Urinary bladder (tissue), 3 donors: ENCODE measurements at regions not wholly inside any gene's neighbourhood (a gene's known extent, or its start where the extent isn't known, plus 50 kb on each side); places are given as distances from the start of the nearest gene placed in this dataset.

ENCODE experiments used
- DNase-seq: peaks from one replicate; pipeline ENCODE4 v3.0.0-alpha.2; 2015; ENCODE audit errors: extremely low spot score
- H3K27ac ChIP-seq: one replicate; pipeline ENCODE4 v1.5.1; 2013; ENCODE audit warnings: low read depth, mild to moderate bottlenecking, moderate library complexity
- H3K36me3 ChIP-seq: one replicate; pipeline ENCODE4 v1.6.1; 2013; ENCODE audit warnings: mild to moderate bottlenecking, moderate library complexity; ENCODE audit not compliant: insufficient read depth
- H3K4me1 ChIP-seq: one replicate; pipeline ENCODE4 v1.6.1; 2013; ENCODE audit warnings: mild to moderate bottlenecking, moderate library complexity; ENCODE audit not compliant: insufficient read depth
- H3K4me3 ChIP-seq: one replicate; pipeline ENCODE4 v1.5.1; 2013; ENCODE audit warnings: low read depth, low read length
- WGBS: extraction: QIAGEN DNeasy Blood & Tissue Kit; methylation state at CpG from one replicate; pipeline ENCODE4 v1.1.7; 2013; 5-methylcytosine and 5-hydroxymethylcytosine counted together
- donor health status: healthy with polysubstance abuse.
- donor health status: healthy.

- Histone ChIP-seq H3K4me3 (no peak overlapping the region), H3K4me1 (no peaks in the 10 kb centered on the region), H3K36me3 (no peaks in the 10 kb centered on the region), H3K27ac (no peak overlapping the region)
- no peak for DNase-seq
- 60% methylated on average over 2 of the region's 2 CpGs for WGBS
Observed at GRCh38 chr11:104340590-104340989, 176.6 kb upstream of the PDGFD start.

GRCh38 chr11:104339380-104339831, 175.5 kb upstream of the PDGFD start:
- H3K36me3 ChIP-seq, result no peaks in the 10 kb centered on the region
- 95% methylated on average over 10 of the region's 10 CpGs for WGBS
- no peak overlapping the region for H3K27ac ChIP-seq
- no peak overlapping the region for H3K4me3 ChIP-seq
- DNase-seq, result no peak
- H3K4me1 ChIP-seq, result no peaks in the 10 kb centered on the region

- Histone ChIP-seq H3K27ac (no peak overlapping the region), H3K4me1 (no peaks in the 10 kb centered on the region), H3K36me3 (no peaks in the 10 kb centered on the region), H3K4me3 (no peak overlapping the region)
- DNase-seq, result no peak
- WGBS, result 82% methylated on average over 1 of the region's 1 CpG
Observed at GRCh38 chr11:104338186-104338585, 174.2 kb upstream of the PDGFD start.

DNA sequence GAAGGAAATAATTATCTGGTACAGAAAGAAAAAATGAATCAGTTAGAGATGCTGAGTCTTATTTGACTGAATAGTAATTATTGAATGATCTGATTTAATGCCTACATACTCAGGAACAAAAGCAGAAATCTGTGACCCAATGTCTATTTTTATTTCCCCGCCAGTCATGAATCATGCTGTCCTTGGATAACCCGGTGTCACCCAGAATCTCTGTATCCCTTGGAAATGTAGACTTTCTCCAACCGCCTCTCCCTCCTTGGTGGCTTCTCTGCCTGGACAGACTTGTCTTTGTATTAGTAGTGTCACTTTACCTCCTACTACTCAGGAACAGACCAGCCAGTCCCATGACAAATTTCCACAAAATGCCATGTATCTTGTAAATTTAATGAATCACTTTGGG, 173.3 kb upstream of the PDGFD start:
- Histone ChIP-seq H3K4me3 (no peak overlapping the region), H3K36me3 (no peaks in the 10 kb centered on the region), H3K4me1 (no peaks in the 10 kb centered on the region), H3K27ac (no peak overlapping the region)
- WGBS, result 94% methylated on average over 3 of the region's 3 CpGs
- no peak for DNase-seq

DNA sequence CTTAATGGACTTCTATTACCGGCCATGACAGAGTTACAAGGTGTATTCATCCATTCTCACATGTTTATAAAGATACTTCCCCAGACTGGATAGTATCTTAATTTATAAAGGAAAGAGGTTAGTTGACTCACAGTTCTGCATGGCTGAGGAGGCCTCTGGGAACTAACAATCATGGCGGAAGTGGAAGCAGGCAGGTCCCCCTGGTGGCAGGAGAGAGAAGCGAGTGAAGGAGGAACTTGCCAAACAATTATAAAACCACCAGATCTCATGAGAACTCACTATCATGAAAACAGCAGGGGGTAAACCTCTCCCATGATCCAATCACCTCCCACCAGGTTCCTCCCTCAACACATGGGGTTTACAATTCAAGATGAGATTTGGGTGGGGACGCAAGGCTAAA, 170.0 kb upstream of the PDGFD start:
- no peak overlapping the region for H3K27ac ChIP-seq
- 94% methylated on average over 4 of the region's 4 CpGs for WGBS
- H3K4me3 ChIP-seq, result no peak overlapping the region
- H3K36me3 ChIP-seq, result no peaks in the 10 kb centered on the region
- DNase-seq, result no peak
- no peaks in the 10 kb centered on the region for H3K4me1 ChIP-seq

DNA sequence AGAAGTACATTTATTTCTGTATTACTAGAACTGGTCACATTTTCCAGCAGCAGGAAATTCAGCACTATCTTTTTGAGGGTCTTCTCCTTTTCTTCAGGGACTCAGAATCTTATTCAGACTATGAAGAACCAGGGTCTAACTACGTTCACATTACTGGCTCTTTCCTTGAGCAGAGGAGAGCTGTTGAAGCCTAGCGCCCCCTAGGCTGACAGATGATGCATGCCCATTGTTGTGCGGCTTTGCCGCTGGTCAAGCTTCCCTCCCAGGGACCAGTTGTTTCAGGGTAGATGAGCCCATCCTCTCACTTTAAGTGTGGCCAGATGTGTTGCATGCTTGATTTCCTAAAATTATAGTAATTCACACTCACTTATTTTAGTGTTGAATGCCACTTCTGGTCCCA, 168.2 kb upstream of the PDGFD start:
- Histone ChIP-seq H3K4me3 (no peak overlapping the region), H3K36me3 (no peaks in the 10 kb centered on the region), H3K27ac (no peak overlapping the region), H3K4me1 (no peaks in the 10 kb centered on the region)
- 79% methylated on average over 4 of the region's 4 CpGs for WGBS
- no peak for DNase-seq

DNA sequence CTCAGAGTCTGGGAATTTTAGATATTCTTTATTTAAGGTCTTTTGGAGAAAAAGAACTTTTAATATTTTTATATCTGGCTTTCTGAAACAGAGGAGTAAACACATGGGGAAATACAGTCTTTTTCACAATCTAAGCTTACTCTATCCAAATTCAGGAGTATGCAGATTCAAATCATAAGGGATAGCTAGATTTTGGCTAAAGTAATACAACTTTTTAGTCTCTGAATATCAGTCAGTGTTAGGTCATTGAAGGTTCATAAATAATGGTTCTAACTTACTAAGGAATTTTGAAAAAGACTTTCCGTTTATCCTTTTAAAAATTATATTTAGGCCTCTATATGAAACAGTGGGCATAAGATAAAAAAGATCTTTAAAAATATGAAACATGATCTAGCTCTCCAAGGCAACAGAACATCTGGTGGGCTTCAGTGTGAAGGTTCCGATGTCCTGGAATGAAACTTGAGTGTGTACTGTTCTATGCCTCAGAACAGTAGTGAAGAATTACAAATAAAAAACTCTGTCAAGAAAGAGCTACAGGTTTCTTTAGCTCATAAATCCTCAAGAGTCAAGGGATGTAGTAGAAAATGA, 165.2 kb upstream of the PDGFD start:
- no peaks in the 10 kb centered on the region for H3K4me1 ChIP-seq
- H3K36me3 ChIP-seq, result no peaks in the 10 kb centered on the region
- WGBS, result 45% methylated on average over 2 of the region's 2 CpGs
- no peak for DNase-seq
- no peak overlapping the region for H3K4me3 ChIP-seq
- H3K27ac ChIP-seq, result no peak overlapping the region

DNA sequence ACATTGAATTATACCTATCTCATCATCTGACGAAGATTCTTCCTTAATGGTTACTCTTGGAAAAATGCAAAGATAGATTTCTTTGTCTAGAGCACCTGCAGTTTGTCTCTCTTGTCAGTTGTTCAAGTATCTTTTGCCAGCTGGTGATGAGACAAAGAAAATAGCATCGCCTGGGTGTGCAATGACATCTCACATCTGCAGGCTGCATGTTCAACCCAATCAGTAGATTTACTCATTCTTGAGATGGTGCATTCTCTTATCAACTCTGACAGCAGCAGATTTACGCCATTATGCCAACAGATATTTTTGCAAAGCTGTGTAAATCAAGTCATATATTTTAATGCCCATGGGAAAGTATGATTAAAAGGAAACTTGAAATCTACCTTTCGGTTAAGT, 164.6 kb upstream of the PDGFD start:
- no peak overlapping the region for H3K27ac ChIP-seq
- no peaks in the 10 kb centered on the region for H3K36me3 ChIP-seq
- no peaks in the 10 kb centered on the region for H3K4me1 ChIP-seq
- 62% methylated on average over 4 of the region's 4 CpGs for WGBS
- H3K4me3 ChIP-seq, result no peak overlapping the region
- DNase-seq, result peak; percentile 10

GRCh38 chr11:104327861-104328511, 164.0 kb upstream of the PDGFD start:
- peak; percentile 15 for DNase-seq
- Histone ChIP-seq H3K4me3 (no peak overlapping the region), H3K36me3 (no peaks in the 10 kb centered on the region), H3K27ac (no peak overlapping the region), H3K4me1 (no peaks in the 10 kb centered on the region)
- WGBS, result 60% methylated on average over 6 of the region's 6 CpGs

DNA sequence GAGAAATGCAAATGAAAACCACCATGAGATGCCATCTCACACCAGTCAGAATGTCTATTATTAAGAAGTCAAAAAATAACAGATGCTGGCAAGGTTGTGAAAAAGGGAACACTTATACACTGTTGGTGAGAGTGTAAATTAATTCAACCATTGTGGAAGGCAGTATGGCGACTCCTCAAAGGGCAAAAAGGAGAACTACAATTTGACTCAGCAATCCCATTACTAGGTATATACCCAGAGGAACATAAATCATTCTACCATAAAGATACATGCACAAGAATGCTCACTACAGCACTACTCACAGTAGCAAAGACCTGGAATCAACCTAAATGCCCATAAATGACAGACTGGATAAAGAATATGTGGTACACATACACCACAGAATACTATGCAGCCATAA, 161.1 kb upstream of the PDGFD start:
- no peaks in the 10 kb centered on the region for H3K36me3 ChIP-seq
- no peak for DNase-seq
- WGBS, result 93% methylated on average over 1 of the region's 1 CpG
- H3K4me3 ChIP-seq, result no peak overlapping the region
- H3K27ac ChIP-seq, result no peak overlapping the region
- no peaks in the 10 kb centered on the region for H3K4me1 ChIP-seq

DNA sequence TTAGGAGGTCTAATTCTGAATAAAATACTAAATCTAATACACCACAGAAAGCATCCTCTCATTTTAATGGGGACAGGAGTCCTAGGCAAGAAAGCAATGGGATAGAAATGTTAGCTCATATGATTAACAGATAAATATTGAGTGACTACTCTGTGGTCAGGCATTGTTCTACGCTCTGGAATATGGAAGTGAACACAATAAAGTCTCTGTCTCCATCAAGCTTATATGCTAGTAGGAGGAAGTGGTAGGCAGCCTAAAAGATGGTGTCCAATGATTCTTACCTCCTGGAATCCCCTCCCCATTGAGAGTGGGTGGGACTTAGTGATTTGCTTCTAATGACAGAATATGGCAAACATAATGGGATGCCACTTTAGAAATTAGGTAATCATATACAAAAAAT, 160.3 kb upstream of the PDGFD start:
- Histone ChIP-seq H3K4me1 (no peaks in the 10 kb centered on the region), H3K4me3 (no peak overlapping the region), H3K36me3 (no peaks in the 10 kb centered on the region), H3K27ac (no peak overlapping the region)
- DNase-seq, result no peak
- WGBS, result 95% methylated on average over 1 of the region's 1 CpG

DNA sequence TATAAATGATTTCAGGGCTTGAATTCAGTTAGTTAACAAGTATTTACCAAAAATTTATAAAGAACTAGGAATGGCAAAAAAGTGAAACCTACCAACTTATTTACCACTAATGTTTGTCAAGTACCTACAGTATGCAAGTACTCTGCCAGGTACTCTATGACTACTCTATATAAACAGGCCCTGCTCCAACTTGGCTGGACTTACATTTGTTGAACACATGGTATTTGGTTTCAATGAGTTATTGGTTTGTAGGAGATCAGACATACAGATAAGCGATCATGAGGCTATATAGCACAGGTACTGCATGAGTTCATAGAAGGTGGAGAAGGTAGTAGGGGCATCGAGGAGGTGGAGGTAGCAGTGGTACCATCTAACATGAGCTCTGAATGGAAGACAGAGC, 159.9 kb upstream of the PDGFD start:
- Histone ChIP-seq H3K4me1 (no peaks in the 10 kb centered on the region), H3K4me3 (no peak overlapping the region), H3K36me3 (no peaks in the 10 kb centered on the region), H3K27ac (no peak overlapping the region)
- DNase-seq, result no peak
- 99% methylated on average over 2 of the region's 2 CpGs for WGBS

DNA sequence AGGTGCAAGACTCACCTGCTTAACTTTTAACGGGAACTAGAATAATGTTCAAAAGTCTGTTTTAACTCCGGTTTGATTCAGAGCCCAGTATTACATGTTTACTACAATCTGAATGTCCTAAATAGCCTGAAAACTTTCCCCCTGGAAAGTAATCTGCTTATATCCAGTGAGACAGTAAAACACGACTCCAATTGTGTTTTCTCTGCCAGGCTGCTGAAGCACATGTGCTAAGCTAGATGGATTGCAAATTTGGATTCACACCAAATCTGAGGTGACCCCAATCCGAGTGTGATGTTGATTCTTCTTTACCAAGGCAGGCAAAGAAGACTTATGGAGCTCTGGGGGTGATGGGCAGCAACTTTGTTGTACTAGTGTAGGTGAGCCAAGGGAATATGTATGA, 158.7 kb upstream of the PDGFD start:
- DNase-seq, result no peak
- H3K4me1 ChIP-seq, result no peaks in the 10 kb centered on the region
- H3K27ac ChIP-seq, result no peak overlapping the region
- H3K36me3 ChIP-seq, result no peaks in the 10 kb centered on the region
- WGBS, result 32% methylated on average over 4 of the region's 4 CpGs
- no peak overlapping the region for H3K4me3 ChIP-seq

DNA sequence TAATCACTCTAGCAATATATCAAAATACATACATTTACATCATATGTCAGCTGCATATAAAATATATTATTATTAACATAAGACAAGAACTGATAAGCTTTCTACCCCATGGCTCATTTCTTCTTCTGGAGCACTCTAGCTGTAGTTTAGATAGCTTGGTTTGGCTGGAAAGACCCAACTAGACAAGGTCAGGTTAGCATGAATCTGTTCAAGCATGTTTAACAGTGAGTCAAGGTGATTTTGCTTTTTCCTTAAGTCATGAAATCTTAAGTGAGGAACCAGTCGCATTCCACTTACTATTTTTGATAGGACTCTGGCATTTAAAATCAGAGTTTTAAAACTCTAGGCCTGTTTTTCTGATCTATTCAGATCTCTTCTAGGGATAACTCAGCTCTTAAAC, 157.0 kb upstream of the PDGFD start:
- no peak overlapping the region for H3K27ac ChIP-seq
- H3K4me1 ChIP-seq, result no peaks in the 10 kb centered on the region
- no peak overlapping the region for H3K4me3 ChIP-seq
- no peaks in the 10 kb centered on the region for H3K36me3 ChIP-seq
- no peak for DNase-seq
- WGBS, result 94% methylated on average over 1 of the region's 1 CpG

GRCh38 chr11:104320097-104320496, 156.2 kb upstream of the PDGFD start:
- H3K36me3 ChIP-seq, result no peaks in the 10 kb centered on the region
- no peaks in the 10 kb centered on the region for H3K4me1 ChIP-seq
- H3K4me3 ChIP-seq, result no peak overlapping the region
- DNase-seq, result no peak
- H3K27ac ChIP-seq, result no peak overlapping the region
